T-cell (primary cell): ENCODE measurements at regions not wholly inside any gene's neighbourhood (a gene's known extent, or its start where the extent isn't known, plus 50 kb on each side); places are given as distances from the start of the nearest gene placed in this dataset.
"Not testable (repeated sequence)": the region's sequence is repeated elsewhere in the genome, so short reads cannot be mapped to it uniquely, and the experiment has no call there.

ENCODE experiments used
- ATAC-seq, 4 experiments: fragments of 200-7000 bp in 3 of 4; fragments of 150-1000 bp in 1 of 4; cut with Tn5 transposase; replicated peaks in 1 of 4; 1 replicate in 3 of 4; 2 replicates in 1 of 4; pipeline ENCODE4 v1.10.0; 2021; ENCODE audit warnings: moderate library complexity in 3 of 4, mild to moderate bottlenecking in 2 of 4, moderate number of reproducible peaks in 1 of 4
- CTCF ChIA-PET, 2 donors: fragments of 300-600 bp; sonication (Branson Sonifier 250); formaldehyde crosslinking; loops; one replicate each; lab custom pipeline; 2022; ENCODE audit warnings: antibody characterized with exemption in 2 of 2; lab: Charles Lee
- POLR2A ChIA-PET, 2 donors: fragments of 300-600 bp; sonication (Branson Sonifier 250); formaldehyde crosslinking; loops; one replicate each; lab custom pipeline; 2022; ENCODE audit warnings: antibody characterized with exemption in 2 of 2; lab: Charles Lee
- DNase-seq, 35 experiments: peaks; one replicate each; pipeline versions ENCODE4 v3.0.0 to v3.0.0-alpha.2; 2013 to 2023
- H3K27ac ChIP-seq: one replicate; pipeline ENCODE4 v1.5.1; 2013; ENCODE audit warnings: low read length
- H3K27me3 ChIP-seq, 2 experiments: replicated peaks in 1 of 2; 1 replicate in 1 of 2; 2 replicates in 1 of 2; pipeline versions ENCODE4 v1.6.1 to v1.7.0; 2013; ENCODE audit warnings: low read length in 1 of 2, mixed read lengths in 1 of 2; ENCODE audit not compliant: control insufficient read depth in 2 of 2, insufficient read depth in 2 of 2; ENCODE audit errors: extremely low read depth in 1 of 2
- H3K36me3 ChIP-seq, 2 donors: 1 replicate in 1 of 2; 2 replicates in 1 of 2; pipeline versions ENCODE4 v1.6.1 to v1.7.0; 2013; ENCODE audit warnings: low read length in 1 of 2; ENCODE audit not compliant: control insufficient read depth in 2 of 2, insufficient read depth in 1 of 2; ENCODE audit errors: extremely low read depth in 1 of 2
- H3K4me1 ChIP-seq, 2 experiments: 1 replicate in 1 of 2; 2 replicates in 1 of 2; pipeline versions ENCODE4 v1.6.1 to v1.7.0; 2013; ENCODE audit warnings: low read length in 2 of 2, mixed read lengths in 1 of 2; ENCODE audit not compliant: insufficient read depth in 2 of 2, control insufficient read depth in 1 of 2; ENCODE audit errors: extremely low read depth in 1 of 2
- H3K4me3 ChIP-seq, 2 donors: 1 replicate in 1 of 2; 2 replicates in 1 of 2; pipeline versions ENCODE4 v1.5.1 to v1.7.0; 2013; ENCODE audit warnings: mild to moderate bottlenecking in 2 of 2, low read length in 1 of 2, moderate library complexity in 1 of 2; ENCODE audit not compliant: control insufficient read depth in 1 of 2; ENCODE audit errors: extremely low read depth in 1 of 2
- H3K9me3 ChIP-seq: 2 replicates; pipeline ENCODE4 v1.7.0; 2013
- H3K27ac Mint-ChIP-seq, 2 donors: one replicate each; pipeline ENCODE4 v1.8.0; 2020 to 2021; ENCODE audit warnings: mild to moderate bottlenecking in 2 of 2, mixed read lengths in 2 of 2
- H3K27me3 Mint-ChIP-seq, 2 donors: one replicate each; pipeline ENCODE4 v1.8.0; 2021 to 2022; ENCODE audit warnings: mixed read lengths in 2 of 2
- H3K36me3 Mint-ChIP-seq: one replicate; pipeline ENCODE4 v1.8.0; 2021; ENCODE audit warnings: mixed read lengths
- H3K4me1 Mint-ChIP-seq, 3 donors: one replicate each; pipeline ENCODE4 v1.8.0; 2020 to 2022; ENCODE audit warnings: mixed read lengths in 3 of 3, mild to moderate bottlenecking in 1 of 3
- H3K4me3 Mint-ChIP-seq, 3 donors: one replicate each; pipeline ENCODE4 v1.8.0; 2020 to 2022; ENCODE audit warnings: mild to moderate bottlenecking in 3 of 3, mixed read lengths in 3 of 3, moderate library complexity in 3 of 3
- H3K9me3 Mint-ChIP-seq, 3 donors: one replicate each; pipeline ENCODE4 v1.8.0; 2020 to 2022; ENCODE audit warnings: mixed read lengths in 3 of 3
- WGBS: methylation state at CpG from one replicate; pipeline ENCODE4 v1.1.5; 2013; ENCODE audit warnings: missing lambda C conversion rate; ENCODE audit not compliant: insufficient coverage; 5-methylcytosine and 5-hydroxymethylcytosine counted together

- H3K27ac Mint-ChIP-seq, H3K4me1 Mint-ChIP-seq, H3K4me3 ChIP-seq, DNase-seq, ATAC-seq, POLR2A ChIA-PET, H3K27me3 Mint-ChIP-seq, H3K4me1 ChIP-seq, H3K36me3 ChIP-seq, H3K36me3 Mint-ChIP-seq, H3K9me3 ChIP-seq, H3K27me3 ChIP-seq, CTCF ChIA-PET, H3K4me3 Mint-ChIP-seq, H3K27ac ChIP-seq: not testable (repeated sequence)
- H3K9me3 Mint-ChIP-seq: peaks cover 7 to 17% (median 10%) of the 10 kb centered on the region in 3 donors
- WGBS: 20% methylated on average over 1 of the region's 4 CpGs
Measured at GRCh38 chr5:15356308-15357091, 143.5 kb upstream of the FBXL7 start.

DNA sequence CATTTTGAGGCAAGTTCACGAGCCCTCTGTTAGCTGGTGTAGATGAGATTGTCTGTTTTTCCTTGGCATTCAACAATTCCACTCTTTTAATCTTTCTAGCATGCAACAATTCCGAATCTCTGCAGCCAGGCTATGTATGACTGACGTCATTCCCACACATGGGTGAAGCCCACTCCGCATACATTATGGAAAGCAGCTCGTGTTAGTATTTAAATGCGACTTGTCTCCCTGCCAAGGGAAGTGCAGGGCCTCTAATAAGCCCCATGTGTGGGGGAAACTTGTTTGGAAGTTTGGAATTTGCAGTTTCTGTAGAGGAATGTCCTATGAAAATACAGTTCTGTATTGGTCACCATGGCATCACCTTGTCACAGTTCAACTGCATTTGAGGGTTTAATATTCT is 146.0 kb upstream of the FBXL7 start:
- no peak for ATAC-seq

GRCh38 chr5:15353086-15353645 is 146.8 kb upstream of the FBXL7 start:
- ATAC-seq (no peak), DNase-seq (no peak)
- no peaks in the 10 kb centered on the region for H3K4me1 ChIP-seq
- no peaks in the 10 kb centered on the region for H3K36me3 Mint-ChIP-seq
- CTCF ChIA-PET: no interaction called here
- H3K27ac ChIP-seq: no peak overlapping the region
- H3K4me1 Mint-ChIP-seq: no peaks in the 10 kb centered on the region
- POLR2A ChIA-PET: no interaction called here
- H3K27me3 Mint-ChIP-seq: no peaks in the 10 kb centered on the region
- no peak overlapping the region for H3K4me3 Mint-ChIP-seq
- H3K36me3 ChIP-seq: no peaks in the 10 kb centered on the region
- peaks cover 5 to 12% (median 9%) of the 10 kb centered on the region in 3 donors for H3K9me3 Mint-ChIP-seq
- no peak overlapping the region for H3K27ac Mint-ChIP-seq
- no peaks in the 10 kb centered on the region for H3K9me3 ChIP-seq
- no peak overlapping the region for H3K4me3 ChIP-seq
- WGBS: no CpG with 5 or more reads among the region's 3 CpGs
- peaks cover 0 to 2% of the 10 kb centered on the region in 2 experiments for H3K27me3 ChIP-seq

More for the DNA sequence above, 146.0 kb upstream of the FBXL7 start:
- ChIA-PET CTCF (no interaction called here), POLR2A (no interaction called here)
- Mint-ChIP-seq H3K4me1 (no peaks in the 10 kb centered on the region), H3K9me3 (peaks cover 7 to 16% (median 10%) of the 10 kb centered on the region in 3 donors), H3K27ac (no peak overlapping the region), H3K36me3 (no peaks in the 10 kb centered on the region), H3K4me3 (no peak overlapping the region), H3K27me3 (no peaks in the 10 kb centered on the region)
- no peaks in the 10 kb centered on the region for H3K4me1 ChIP-seq
- no peaks in the 10 kb centered on the region for H3K9me3 ChIP-seq
- H3K36me3 ChIP-seq: no peaks in the 10 kb centered on the region
- no peak overlapping the region for H3K27ac ChIP-seq
- peaks cover 0 to 2% of the 10 kb centered on the region in 2 experiments for H3K27me3 ChIP-seq
- 75% methylated on average over 2 of the region's 6 CpGs for WGBS
- DNase-seq: no peak
- H3K4me3 ChIP-seq: no peak overlapping the region

DNA sequence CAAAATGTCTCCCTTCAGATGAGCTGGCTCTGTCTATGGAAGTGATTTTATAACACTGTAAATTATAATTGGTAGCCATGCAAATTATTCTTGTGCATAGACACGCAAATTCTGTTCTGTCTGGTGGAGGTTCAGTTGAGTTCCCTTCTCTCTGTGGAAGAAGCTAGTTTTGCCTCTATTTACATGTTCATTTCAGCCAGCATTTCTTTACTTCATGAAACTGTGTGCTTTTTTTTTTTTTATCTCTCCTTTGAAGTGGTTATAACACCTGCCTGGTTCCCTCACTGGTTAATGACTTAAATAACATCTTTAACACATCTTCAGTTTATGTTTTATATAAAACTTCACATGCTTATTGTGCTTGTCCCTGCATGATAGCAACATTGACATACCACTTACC is 149.4 kb upstream of the FBXL7 start:
- no peaks in the 10 kb centered on the region for H3K4me1 ChIP-seq
- H3K4me3 Mint-ChIP-seq: no peak overlapping the region
- CTCF ChIA-PET: no interaction called here
- POLR2A ChIA-PET: no interaction called here
- no peaks in the 10 kb centered on the region for H3K36me3 ChIP-seq
- no CpG with 5 or more reads among the region's 1 CpG for WGBS
- no peak overlapping the region for H3K4me3 ChIP-seq
- ATAC-seq (no peak), DNase-seq (no peak)
- no peaks in the 10 kb centered on the region for H3K36me3 Mint-ChIP-seq
- H3K27ac Mint-ChIP-seq: no peak overlapping the region
- H3K9me3 ChIP-seq: no peaks in the 10 kb centered on the region
- H3K9me3 Mint-ChIP-seq: peaks cover 2 to 4% (median 4%) of the 10 kb centered on the region in 3 donors
- H3K27ac ChIP-seq: no peak overlapping the region
- H3K4me1 Mint-ChIP-seq: no peaks in the 10 kb centered on the region
- no peaks in the 10 kb centered on the region for H3K27me3 Mint-ChIP-seq
- H3K27me3 ChIP-seq: no peaks in the 10 kb centered on the region

GRCh38 chr5:15346738-15347137 is 153.2 kb upstream of the FBXL7 start:
- Histone ChIP-seq H3K27ac (no peak overlapping the region), H3K27me3 (no peaks in the 10 kb centered on the region), H3K4me3 (no peak overlapping the region), H3K4me1 (no peaks in the 10 kb centered on the region), H3K9me3 (no peaks in the 10 kb centered on the region), H3K36me3 (no peaks in the 10 kb centered on the region)
- Mint-ChIP-seq H3K4me3 (no peak overlapping the region), H3K36me3 (no peaks in the 10 kb centered on the region), H3K27ac (no peak overlapping the region), H3K9me3 (peaks cover 0 to 3% (median 0%) of the 10 kb centered on the region in 3 donors), H3K27me3 (no peaks in the 10 kb centered on the region), H3K4me1 (no peaks in the 10 kb centered on the region)
- ATAC-seq (no peak), DNase-seq (no peak)
- CTCF ChIA-PET: no interaction called here
- POLR2A ChIA-PET: no interaction called here
- 61% methylated on average over 3 of the region's 5 CpGs for WGBS

DNA sequence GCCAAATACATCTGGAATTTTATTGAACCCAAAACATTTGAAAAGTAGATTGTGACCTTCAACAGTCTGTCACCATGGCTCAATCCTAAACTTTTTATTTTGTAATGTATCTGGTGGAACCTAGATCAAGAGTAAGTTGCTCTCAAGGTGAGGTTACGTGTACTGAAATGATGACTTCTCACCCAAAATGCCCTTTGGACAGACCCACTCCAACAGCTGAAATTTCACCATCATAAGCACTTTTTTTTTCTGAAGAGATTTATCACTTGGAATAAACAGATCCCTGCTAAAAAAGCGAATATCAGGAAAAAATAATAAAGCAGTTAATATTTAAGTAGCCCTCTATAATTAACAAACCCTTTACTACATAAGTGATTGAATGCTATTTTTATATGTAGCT is 155.0 kb upstream of the FBXL7 start:
- Mint-ChIP-seq H3K4me3 (no peak overlapping the region), H3K27ac (no peak overlapping the region), H3K9me3 (peaks cover 0 to 3% (median 2%) of the 10 kb centered on the region in 3 donors), H3K4me1 (no peaks in the 10 kb centered on the region), H3K27me3 (no peaks in the 10 kb centered on the region), H3K36me3 (no peaks in the 10 kb centered on the region)
- no peak overlapping the region for H3K27ac ChIP-seq
- no peaks in the 10 kb centered on the region for H3K4me1 ChIP-seq
- H3K9me3 ChIP-seq: no peaks in the 10 kb centered on the region
- POLR2A ChIA-PET: no interaction called here
- H3K36me3 ChIP-seq: no peaks in the 10 kb centered on the region
- no CpG with 5 or more reads among the region's 2 CpGs for WGBS
- H3K27me3 ChIP-seq: no peaks in the 10 kb centered on the region
- CTCF ChIA-PET: no interaction called here
- no peak for ATAC-seq
- no peak overlapping the region for H3K4me3 ChIP-seq
- no peak for DNase-seq
